Breast epithelium (tissue), 4 donors: ENCODE measurements at regions not wholly inside any gene's neighbourhood (a gene's known extent, or its start where the extent isn't known, plus 50 kb on each side); places are given as distances from the start of the nearest gene placed in this dataset.

ENCODE experiments used
- DNase-seq, 2 donors: peaks; one replicate each; pipeline ENCODE4 v3.0.0-alpha.2; 2019; ENCODE audit warnings: low spot score in 2 of 2
- H3K27ac ChIP-seq, 2 donors: fragments of 200-600 bp; sonication (generic) in 1 of 2; one replicate each; pipeline ENCODE4 v1.5.1; 2016 to 2019; ENCODE audit warnings: mild to moderate bottlenecking in 1 of 2
- H3K27me3 ChIP-seq, 2 donors: fragments of 200-600 bp; sonication (generic) in 1 of 2; one replicate each; pipeline versions ENCODE4 v1.5.1 to v1.6.0; 2017 to 2019; ENCODE audit warnings: control low read depth in 1 of 2, mild to moderate bottlenecking in 1 of 2
- H3K36me3 ChIP-seq: fragments of 200-600 bp; one replicate; pipeline ENCODE4 v1.5.1; 2019
- H3K4me1 ChIP-seq, 2 donors: fragments of 200-600 bp; sonication (generic); one replicate each; pipeline ENCODE4 v1.5.1; 2016 to 2019; ENCODE audit warnings: control low read depth in 1 of 2
- H3K4me3 ChIP-seq, 3 donors: fragments of 200-600 bp; sonication (generic); 1 replicate in 2 of 3; 2 replicates in 1 of 3; pipeline ENCODE4 v1.5.1; 2016 to 2019; ENCODE audit warnings: mild to moderate bottlenecking in 3 of 3, moderate library complexity in 2 of 3
- H3K9me3 ChIP-seq, 2 donors: fragments of 200-600 bp; sonication (generic) in 1 of 2; one replicate each; pipeline ENCODE4 v1.5.1; 2016 to 2019; ENCODE audit warnings: control low read depth in 1 of 2
- POLR2A ChIP-seq: fragments of 450-650 bp; IDR thresholded peaks from one replicate; pipeline ENCODE4 v1.6.1; 2016; ENCODE audit warnings: antibody characterized with exemption, mild to moderate bottlenecking, moderate library complexity
- POLR2AphosphoS5 ChIP-seq, 3 donors: sonication (generic); formaldehyde crosslinking; IDR thresholded peaks; one replicate each; pipeline ENCODE4 v1.6.1; 2017; ENCODE audit warnings: antibody characterized with exemption in 3 of 3
- intact Hi-C: fragments of 100-400 bp; cut with DNase I; formaldehyde crosslinking; loops from one replicate; pipeline ENCODE4 v1.15.1; 2023; ENCODE audit warnings: low total_unique reads
- TF ChIP-seq, protein P1 (sequence below), 3 donors: fragments of 450-650 bp; IDR thresholded peaks; one replicate each; pipeline ENCODE4 v1.5.1; 2016 to 2017; ENCODE audit warnings: antibody characterized with exemption in 3 of 3, mild to moderate bottlenecking in 3 of 3, moderate library complexity in 3 of 3

DNA sequence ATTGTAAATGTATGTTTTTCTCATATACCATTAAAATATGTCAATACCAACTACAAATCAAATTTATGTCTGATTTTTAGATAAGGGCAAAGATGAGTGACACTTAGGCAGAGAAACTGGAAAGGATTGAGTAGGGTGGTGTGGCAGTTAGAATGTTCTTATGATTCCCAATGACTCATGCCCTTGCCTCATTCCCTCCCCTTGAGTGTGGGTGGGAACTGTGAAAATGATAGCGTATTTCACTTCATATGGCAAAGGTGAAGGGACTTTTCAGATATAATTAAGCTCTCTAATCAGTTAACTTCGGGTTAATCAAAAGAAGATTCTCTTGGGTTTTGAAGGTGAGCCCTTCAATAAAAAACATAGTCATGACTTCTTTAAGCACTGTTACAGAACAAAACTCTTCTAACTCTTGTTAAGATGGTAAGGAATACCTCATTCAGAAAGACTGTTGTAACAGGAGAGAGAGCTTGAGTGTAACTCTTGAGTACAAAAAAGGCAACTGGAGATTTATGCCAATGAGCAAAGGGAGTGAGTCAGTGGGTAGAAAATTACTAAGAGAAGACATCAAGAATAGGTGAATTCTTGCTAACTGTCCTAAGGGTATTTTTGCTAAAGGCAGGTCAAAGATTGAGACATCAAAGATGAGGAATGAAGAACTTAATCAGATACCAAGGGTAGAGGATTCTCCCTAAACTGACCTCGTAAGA is 329.5 kb downstream of the KCTD8 start:
- no peaks in the 10 kb centered on the region for H3K36me3 ChIP-seq
- no peak overlapping the region for H3K4me3 ChIP-seq
- no peaks in the 10 kb centered on the region for H3K27me3 ChIP-seq
- H3K4me1 ChIP-seq = no peaks in the 10 kb centered on the region
- intact Hi-C loops = no loop called here
- H3K27ac ChIP-seq = no peak overlapping the region
- no peak for DNase-seq
- no peaks in the 10 kb centered on the region for H3K9me3 ChIP-seq
- TF ChIP-seq POLR2A = no peak
- TF ChIP-seq, protein P1, sequence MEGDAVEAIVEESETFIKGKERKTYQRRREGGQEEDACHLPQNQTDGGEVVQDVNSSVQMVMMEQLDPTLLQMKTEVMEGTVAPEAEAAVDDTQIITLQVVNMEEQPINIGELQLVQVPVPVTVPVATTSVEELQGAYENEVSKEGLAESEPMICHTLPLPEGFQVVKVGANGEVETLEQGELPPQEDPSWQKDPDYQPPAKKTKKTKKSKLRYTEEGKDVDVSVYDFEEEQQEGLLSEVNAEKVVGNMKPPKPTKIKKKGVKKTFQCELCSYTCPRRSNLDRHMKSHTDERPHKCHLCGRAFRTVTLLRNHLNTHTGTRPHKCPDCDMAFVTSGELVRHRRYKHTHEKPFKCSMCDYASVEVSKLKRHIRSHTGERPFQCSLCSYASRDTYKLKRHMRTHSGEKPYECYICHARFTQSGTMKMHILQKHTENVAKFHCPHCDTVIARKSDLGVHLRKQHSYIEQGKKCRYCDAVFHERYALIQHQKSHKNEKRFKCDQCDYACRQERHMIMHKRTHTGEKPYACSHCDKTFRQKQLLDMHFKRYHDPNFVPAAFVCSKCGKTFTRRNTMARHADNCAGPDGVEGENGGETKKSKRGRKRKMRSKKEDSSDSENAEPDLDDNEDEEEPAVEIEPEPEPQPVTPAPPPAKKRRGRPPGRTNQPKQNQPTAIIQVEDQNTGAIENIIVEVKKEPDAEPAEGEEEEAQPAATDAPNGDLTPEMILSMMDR (IDR thresholded peaks at IDR 0.05) = no peak
- TF ChIP-seq POLR2AphosphoS5 (IDR thresholded peaks at IDR 0.05) = no peak

DNA sequence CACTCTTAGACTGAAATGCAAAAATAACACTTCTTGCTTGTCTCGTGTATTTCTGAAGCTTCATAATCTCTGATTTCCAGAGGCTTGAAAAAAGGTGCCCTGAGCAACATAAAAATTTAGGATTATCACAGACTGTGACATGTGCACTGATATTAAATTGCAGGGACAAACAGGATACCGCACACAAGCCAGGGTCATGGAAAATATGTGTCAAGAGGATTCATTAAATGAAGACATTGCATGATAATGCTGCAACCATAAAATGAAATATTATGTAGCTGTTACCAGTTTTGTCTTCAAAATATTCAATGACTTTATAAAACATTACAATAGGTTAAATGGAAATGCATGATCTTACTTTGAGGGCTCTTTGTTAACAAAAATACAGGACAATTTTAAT is 328.0 kb downstream of the KCTD8 start:
- H3K9me3 ChIP-seq = no peaks in the 10 kb centered on the region

DNA sequence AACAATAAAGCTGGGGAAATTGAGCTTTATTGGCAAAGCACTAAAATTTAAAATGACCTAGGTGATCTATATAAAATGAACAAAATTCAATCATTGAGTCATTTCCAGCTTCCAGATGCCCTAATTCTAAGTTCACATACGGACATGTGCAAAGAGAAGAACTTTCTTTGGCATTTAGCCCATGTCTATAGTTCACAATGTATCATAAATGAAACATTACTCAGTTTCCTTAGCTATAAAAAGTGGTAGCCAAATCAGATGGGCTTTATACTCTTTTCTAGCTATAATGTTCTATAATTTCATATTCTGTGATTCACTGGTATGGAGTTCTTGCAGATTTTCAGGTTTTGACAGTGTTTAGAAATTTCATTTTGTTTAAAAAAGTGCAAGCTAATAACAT is 327.4 kb downstream of the KCTD8 start:
- Histone ChIP-seq H3K27ac (no peak overlapping the region), H3K4me3 (no peak overlapping the region), H3K36me3 (no peaks in the 10 kb centered on the region), H3K9me3 (no peaks in the 10 kb centered on the region), H3K4me1 (no peaks in the 10 kb centered on the region), H3K27me3 (no peaks in the 10 kb centered on the region)
- TF ChIP-seq POLR2A = no peak
- TF ChIP-seq POLR2AphosphoS5 (IDR thresholded peaks at IDR 0.05) = no peak
- TF ChIP-seq, protein P1 (IDR thresholded peaks at IDR 0.05) = no peak
- no peak for DNase-seq
- intact Hi-C loops = no loop called here

More for the DNA sequence above, 328.0 kb downstream of the KCTD8 start:
- no peak overlapping the region for H3K4me3 ChIP-seq
- TF ChIP-seq, protein P1 (IDR thresholded peaks at IDR 0.05) = no peak
- TF ChIP-seq POLR2AphosphoS5 (IDR thresholded peaks at IDR 0.05) = no peak
- no peak for TF ChIP-seq POLR2A
- no peaks in the 10 kb centered on the region for H3K27me3 ChIP-seq
- DNase-seq = no peak
- no peak overlapping the region for H3K27ac ChIP-seq
- H3K4me1 ChIP-seq = no peaks in the 10 kb centered on the region
- intact Hi-C loops = no loop called here
- no peaks in the 10 kb centered on the region for H3K36me3 ChIP-seq
